ENCODE measurements at regions not wholly inside any gene's neighbourhood (a gene's known extent, or its start where the extent isn't known, plus 50 kb on each side); places are given as distances from the start of the nearest gene placed in this dataset.

DNA sequence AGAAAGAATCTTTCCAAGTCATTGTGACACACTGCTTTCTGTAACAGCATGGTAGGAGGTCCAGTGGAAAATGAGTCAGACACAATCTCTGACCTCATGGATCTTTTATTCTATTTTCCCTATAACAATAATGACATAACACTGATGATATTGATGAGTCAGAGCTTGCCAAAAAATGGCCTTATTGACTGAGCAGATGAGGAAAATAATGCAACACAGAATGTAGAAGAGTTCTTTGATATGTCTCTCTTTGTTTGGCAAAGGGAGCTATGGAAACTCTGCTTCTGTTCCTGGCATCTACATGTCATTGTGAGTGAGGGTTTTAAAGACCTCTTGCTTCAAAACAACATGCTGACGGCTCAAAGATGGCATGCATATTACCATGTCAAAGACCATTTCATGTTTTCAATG lies 443.1 kb upstream of the ZNF608 start:
- no peak for DNase-seq

DNA sequence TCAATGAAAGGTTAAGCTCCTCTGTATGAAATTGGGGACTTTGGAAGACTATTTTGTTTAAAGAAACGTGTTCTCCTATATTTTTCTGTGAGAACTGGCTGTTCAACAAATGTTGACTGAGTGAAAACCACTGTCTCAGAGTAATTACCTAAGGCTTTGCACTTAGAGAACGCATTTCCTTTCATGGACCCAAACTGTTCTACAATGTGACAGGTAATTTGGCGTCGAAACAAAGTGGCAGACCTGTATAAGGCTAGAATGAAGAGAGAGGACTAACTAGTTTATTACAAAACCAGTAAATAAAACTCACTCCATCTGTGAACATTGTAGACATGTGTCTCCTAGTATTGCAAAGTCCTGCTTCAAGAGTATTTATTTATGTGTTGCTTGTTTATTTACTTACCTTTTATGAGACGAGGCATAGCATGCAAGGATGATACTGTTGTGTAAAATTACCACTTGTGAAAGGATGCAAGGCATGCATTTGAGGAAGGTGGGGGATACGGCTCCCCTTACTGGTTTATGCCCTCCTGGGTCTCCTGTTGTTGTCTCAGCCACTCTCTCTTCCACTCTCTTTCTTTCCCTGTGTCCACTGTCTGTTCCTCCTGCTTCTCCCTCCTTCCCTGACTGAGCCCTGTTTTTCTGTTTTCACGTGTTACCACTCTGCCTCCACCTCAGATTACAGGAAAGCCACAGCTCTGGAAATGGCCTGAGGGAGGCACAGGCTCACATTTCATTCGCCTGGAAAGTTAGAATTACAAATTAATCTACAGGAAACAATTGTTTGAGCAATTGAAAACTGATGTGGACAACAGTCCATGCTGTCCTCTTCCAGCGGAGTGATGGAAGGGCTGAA lies 444.0 kb upstream of the ZNF608 start:
- no peak for DNase-seq

GRCh38 chr5:125194883-125195282 lies 448.4 kb upstream of the ZNF608 start:
- no peak for DNase-seq

DNA sequence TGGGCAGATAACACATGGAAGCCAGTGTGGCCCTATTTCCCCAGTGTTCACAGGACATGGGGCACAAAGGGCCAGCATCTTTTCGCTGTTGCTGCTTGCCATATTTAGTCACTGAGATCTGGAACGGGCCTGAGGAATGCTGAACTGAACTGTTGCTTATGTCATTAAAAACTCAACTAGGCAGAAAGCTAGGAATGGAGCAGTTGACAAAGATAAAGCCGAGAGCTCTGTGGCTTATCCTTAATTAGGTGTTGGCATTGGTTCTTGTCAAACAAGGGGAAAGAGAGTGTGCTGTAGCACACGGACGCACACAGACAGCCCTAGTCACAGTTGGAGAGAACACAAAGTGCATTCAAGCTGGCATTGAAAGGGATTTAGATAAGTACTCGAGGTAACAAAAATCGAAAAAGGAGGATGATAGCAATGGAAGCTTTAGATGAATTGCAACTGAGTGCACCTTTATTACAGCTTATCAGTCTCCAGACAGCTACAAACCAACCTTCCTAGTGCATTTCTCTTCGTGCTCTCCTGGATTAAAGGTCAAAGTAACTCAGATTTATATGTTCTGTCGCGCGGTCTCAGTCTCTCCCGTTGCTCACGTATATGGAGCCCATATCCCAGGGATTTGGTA lies 450.2 kb upstream of the ZNF608 start:
- no peak for DNase-seq

DNA sequence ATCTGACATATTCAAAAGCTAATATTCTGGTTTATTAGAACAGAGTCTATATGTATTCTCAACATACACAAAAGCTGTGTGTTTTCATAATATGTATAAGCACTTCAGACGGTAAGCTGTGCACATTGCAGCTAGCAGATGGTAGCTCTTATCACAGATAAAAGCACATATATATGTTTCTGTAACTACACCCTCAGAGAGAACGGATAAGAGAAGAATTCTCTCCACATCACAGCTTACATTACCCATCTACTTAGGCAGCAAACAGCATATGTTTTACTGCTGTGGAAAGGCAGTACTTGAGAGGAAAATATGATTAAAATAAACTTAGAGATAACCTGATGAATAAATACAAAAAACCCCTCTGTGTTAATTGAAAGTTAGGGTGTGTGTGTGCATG lies 450.9 kb upstream of the ZNF608 start:
- no peak for DNase-seq

GRCh38 chr5:125198270-125198974 lies 452.0 kb upstream of the ZNF608 start:
- no peak for DNase-seq

DNA sequence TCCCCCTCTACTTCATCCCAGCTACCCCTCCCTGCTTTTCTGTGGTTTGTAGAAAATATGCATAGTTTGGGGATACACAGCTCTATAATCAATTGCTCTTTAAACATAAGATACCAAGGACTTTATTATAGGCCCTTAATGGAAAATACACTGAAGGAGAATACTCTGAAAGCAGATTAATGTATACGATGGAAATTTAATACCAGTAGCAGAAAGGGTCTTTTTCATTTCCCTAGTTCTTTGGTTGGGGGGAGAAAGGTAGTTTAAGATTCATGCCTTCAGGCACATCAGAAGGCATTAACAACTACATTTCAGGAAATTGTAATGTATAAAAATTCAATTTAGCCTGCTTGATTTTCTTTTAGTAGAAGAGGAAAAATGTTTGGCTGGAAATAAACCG lies 452.9 kb upstream of the ZNF608 start:
- no peak for DNase-seq

GRCh38 chr5:125199968-125200865 lies 453.8 kb upstream of the ZNF608 start:
- no peak for DNase-seq

DNA sequence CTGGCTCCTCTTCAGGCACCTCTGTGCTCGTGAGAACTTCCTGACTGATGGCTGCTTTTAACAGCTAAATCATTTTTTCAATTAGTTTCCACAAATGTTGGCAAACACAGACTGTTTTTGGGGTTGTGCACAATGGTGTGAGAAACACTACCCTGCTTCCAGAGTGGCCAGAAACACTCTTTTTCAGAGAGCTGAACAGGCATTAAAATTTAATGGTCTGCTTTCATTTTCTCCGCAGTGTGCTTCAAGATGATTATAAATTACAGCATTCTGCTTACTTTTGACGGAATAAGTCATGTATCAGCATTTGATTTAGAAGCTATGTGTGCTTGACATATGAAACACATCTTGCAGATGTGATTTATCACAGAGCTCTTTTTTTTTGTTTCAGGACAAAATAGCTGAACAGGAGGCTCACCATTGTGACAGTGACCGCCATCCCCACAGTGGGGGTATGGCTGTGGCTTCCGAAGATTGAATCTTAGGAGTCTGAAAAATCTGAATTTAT lies 454.5 kb upstream of the ZNF608 start:
- DNase-seq: no peak

DNA sequence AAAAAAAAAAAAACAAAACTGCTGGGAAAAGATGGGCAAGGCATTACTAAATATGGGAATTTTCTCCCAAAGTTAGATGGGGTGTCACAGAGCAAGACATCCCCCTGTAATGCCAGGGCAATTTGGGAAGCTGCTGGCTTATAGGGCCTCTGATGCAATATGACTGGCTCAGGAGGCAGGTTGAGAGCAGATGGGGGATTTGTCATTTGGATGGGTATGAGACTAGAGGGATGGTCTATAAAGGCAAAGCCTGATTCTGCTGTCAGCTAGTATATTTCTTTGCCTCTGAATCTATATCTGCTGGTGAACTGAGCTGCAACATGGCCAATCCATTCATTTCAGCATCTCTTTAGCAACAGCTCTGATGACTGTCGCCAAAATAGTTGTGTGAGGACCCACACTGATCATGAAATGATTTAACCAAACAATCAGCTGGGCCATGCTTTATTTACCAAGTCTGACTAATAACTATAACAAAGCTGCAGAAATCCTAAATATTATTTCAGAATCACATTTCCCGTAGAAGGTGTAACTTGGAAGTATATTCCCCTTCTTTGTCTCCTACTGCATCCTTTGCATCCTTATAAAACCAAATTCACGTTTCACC lies 455.1 kb upstream of the ZNF608 start:
- DNase-seq: no peak

DNA sequence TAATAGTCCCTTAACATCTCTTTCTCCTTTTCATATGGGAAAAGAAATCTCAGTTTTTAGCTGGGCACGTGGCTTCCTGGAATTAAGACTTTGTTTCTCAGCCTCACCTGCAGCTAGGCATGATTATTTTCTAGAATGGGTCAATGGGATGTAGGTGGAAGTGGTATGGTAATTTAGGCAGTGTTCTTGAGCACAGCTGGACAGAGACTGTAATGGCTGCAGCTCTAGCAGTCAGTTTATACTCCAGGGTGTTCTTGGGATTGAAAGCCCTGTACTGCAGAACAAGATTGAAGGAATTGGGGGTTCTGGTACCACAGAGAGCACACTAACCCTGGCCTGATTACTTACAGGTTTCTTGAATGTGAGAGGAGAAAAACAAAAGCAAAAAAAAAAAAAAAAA lies 455.9 kb upstream of the ZNF608 start:
- no peak for DNase-seq

- no peak for DNase-seq
Measured at GRCh38 chr5:125202871-125203438, 456.5 kb upstream of the ZNF608 start.

DNA sequence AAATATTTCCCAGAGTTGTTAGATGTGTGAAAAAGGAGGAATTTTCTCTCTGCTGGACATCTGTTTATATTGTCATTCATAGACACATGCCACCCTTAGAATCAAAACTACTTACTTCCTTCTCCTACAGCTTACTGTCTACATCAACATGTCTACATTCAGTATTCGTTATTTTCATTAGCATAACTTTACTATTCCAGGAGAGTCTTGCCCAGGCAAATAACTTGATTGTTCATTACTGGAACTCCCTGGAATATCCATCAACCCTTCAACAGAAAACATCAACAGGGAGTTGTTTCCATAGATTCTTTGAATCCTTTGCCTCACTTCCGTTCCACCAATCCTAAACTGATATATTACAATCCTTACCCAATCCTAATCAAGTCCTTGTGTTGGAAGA lies 457.5 kb upstream of the ZNF608 start:
- no peak for DNase-seq

DNA sequence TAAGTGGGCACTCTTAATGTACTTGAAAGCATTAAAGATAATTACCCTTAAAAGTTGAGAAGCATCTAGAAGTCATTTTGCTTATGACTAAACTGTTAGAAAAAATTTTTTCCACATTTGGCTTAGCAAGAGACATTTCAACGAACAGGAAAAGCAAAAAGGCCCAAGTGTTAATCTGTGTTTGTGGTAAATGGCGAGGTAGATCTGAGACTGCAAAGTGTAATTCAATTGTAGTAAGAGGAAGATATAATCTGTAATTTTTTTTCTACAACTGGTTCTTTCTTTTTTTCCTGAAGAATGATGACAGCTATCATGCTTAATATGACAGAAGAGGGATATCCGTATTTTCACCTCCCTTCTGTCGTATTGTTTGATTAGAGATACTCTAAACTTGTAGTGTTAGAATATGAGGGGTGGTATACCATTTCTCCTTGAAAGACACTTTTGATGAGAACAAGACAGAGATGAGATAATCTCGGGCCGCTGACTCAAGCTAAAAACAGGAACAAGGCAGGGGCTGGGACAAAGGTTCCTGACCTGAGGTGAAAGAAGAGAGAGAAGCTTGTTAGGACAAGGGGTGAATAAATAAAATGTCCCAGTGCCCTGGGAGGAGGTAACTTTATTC lies 459.3 kb upstream of the ZNF608 start:
- no peak for DNase-seq

DNA sequence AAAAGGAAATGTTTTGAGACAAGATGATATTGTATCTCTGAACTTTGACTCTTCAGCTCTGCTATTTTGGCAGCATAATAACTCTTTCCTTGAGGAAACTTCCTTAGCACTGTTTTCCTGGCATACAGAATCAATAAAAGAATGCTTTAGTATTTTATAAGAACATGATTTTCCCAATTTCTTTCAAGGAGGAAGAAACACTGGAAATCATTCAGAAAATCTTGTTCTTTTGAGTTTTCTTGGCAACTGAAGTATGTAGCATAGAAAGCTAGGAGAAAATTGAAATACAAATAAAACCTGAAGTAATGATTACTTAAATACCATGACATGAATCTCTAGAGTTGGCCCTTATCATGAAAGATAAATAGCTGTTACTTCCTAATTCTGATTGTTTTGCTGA lies 461.4 kb upstream of the ZNF608 start:
- no peak for DNase-seq

DNA sequence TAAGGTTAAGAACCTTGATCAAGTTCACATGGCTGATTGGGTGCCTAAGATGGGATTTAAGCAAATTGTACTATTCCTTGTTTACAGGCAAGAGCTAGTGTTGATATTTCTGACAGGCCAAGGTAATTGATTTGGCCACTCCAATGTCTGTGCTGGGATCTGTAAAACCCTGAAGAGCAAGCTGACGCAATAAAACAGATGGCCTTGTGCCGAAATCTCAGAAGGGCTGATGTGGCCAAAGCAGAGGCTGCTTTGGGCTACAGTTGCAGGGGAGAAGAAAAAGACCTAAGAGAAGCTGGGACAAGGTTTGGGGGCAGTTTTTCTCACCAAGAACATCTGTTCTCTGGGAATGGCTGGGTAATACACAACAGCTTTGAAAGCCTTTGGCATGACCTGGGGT lies 463.2 kb upstream of the ZNF608 start:
- DNase-seq: no peak

- no peak for DNase-seq
Measured at GRCh38 chr5:125210242-125210947, 464.0 kb upstream of the ZNF608 start.

GRCh38 chr5:125214080-125214479 lies 467.6 kb upstream of the ZNF608 start:
- DNase-seq: no peak

DNA sequence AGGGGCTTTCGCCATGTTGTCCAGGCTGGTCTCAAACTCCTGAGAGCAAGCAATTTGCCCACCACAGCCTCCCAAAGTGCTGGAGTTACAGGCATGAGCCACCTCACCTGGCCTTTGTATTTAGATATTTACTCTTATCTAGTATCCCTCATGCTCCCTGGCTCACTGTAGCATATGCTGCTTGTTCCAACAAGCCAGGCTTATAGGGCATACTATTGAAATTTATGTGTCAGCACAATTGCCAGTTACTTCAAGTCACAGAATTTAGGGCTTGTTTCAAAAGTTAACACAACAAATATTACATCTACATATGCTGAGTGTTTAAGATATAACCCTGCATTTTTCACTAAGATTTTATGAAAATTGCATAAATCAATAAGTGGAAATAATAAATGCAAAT lies 469.2 kb upstream of the ZNF608 start:
- DNase-seq: no peak

GRCh38 chr5:125219710-125220109 lies 473.3 kb upstream of the ZNF608 start:
- DNase-seq: no peak

DNA sequence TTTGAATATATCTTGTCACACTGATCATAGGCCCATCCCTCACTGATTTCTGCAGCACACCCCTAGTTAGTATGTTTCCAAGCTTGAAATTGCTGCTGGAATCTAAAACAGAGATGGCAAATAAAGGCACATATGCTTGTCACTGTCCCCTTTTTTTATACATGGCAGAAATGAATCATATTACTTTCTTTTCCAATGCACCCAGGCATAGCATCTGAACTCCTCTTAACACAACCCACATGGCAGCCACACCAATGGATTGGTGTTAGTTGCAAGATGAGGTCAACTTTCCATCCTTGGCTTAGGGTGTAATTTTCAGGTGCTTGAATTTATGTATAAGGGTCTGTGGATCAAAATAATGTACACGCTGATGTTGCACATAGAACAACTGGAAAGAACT lies 473.8 kb upstream of the ZNF608 start:
- DNase-seq: no peak
